Heart left ventricle (tissue), 16 donors: ENCODE measurements at regions not wholly inside any gene's neighbourhood (a gene's known extent, or its start where the extent isn't known, plus 50 kb on each side); places are given as distances from the start of the nearest gene placed in this dataset.
A peak's percentile ranks its signal among the peaks of the same experiment; 100 is the strongest.

Experiments
- ATAC-seq, 4 donors: fragments of 200-7000 bp; cut with Tn5 transposase; one replicate each; pipeline ENCODE4 v1.9.1; 2020 to 2022; ENCODE audit warnings: moderate library complexity in 4 of 4, mild to moderate bottlenecking in 3 of 4, moderate number of reproducible peaks in 1 of 4
- DNase-seq, 5 donors: peaks; one replicate each; pipeline ENCODE4 v3.0.0-alpha.2; 2020
- H3K27ac ChIP-seq, 12 donors: fragments of 200-600 bp; sonication (generic) in 4 of 12; one replicate each; pipeline versions ENCODE4 v1.5.0 to v1.8.0; 2016 to 2022; ENCODE audit warnings: mild to moderate bottlenecking in 2 of 12
- H3K27me3 ChIP-seq, 9 donors: fragments of 200-600 bp; sonication (generic) in 2 of 9; one replicate each; pipeline versions ENCODE4 v1.5.1 to v1.8.0; 2016 to 2022; ENCODE audit warnings: mild to moderate bottlenecking in 3 of 9
- H3K36me3 ChIP-seq, 9 donors: fragments of 200-600 bp; sonication (generic) in 2 of 9; one replicate each; pipeline versions ENCODE4 v1.5.0 to v1.8.0; 2018 to 2022; ENCODE audit warnings: mild to moderate bottlenecking in 2 of 9
- H3K4me1 ChIP-seq, 12 donors: fragments of 200-600 bp; sonication (generic) in 4 of 12; one replicate each; pipeline versions ENCODE4 v1.5.0 to v1.8.0; 2016 to 2022; ENCODE audit warnings: mild to moderate bottlenecking in 3 of 12
- H3K4me3 ChIP-seq, 12 donors: fragments of 200-600 bp; sonication (generic) in 4 of 12; one replicate each; pipeline versions ENCODE4 v1.5.0 to v1.8.0; 2017 to 2022; ENCODE audit warnings: mild to moderate bottlenecking in 9 of 12, moderate library complexity in 4 of 12
- H3K9me3 ChIP-seq, 12 donors: fragments of 200-600 bp; sonication (generic) in 4 of 12; one replicate each; pipeline versions ENCODE4 v1.5.0 to v1.8.0; 2016 to 2022; ENCODE audit warnings: mild to moderate bottlenecking in 1 of 12
- CTCF ChIP-seq, 12 donors: fragments of 200-600 bp; sonication (generic) in 4 of 12; IDR thresholded peaks; one replicate each; pipeline versions ENCODE4 v1.5.0 to v1.8.0; 2018 to 2022; ENCODE audit warnings: antibody characterized with exemption in 12 of 12, mild to moderate bottlenecking in 5 of 12
- POLR2A ChIP-seq, 2 donors: fragments of 450-650 bp; IDR thresholded peaks; one replicate each; pipeline ENCODE4 v1.6.1; 2017; ENCODE audit warnings: antibody characterized with exemption in 2 of 2, mild to moderate bottlenecking in 2 of 2, moderate library complexity in 2 of 2
- WGBS, 4 donors: extraction: QIAGEN DNeasy Blood & Tissue Kit in 2 of 4; methylation state at CpG; one replicate each; pipeline versions ENCODE4 v1.1.5 to v1.1.7; 2013 to 2018; 5-methylcytosine and 5-hydroxymethylcytosine counted together
- intact Hi-C, 10 donors: fragments of 100-400 bp; cut with DNase I; formaldehyde crosslinking; loops; one replicate each; pipeline versions ENCODE4 v1.11.1 to v1.14.2; 2022
- donor health status: ischemic (EF 13 %, LVEDD 7.1; RV severe dilation, severe dysfunction).
- donor health status: healthy with polysubstance abuse.
- donor health status: DM: no; HTN: yes; CAD: no.
- donor health status: DM: no; HTN: no; CAD: no.
- donor health status: ischemic (EF 25% LVEDD 6.9; RV normal size, moderate dysfunction).
- donor health status: ischemic (EF 25% LVEDD 5.7; RV mildly dilated, moderate dysfunction).
- donor health status: healthy.
- donor health status: DM: yes; HTN: yes; CAD: no.
- donor health status: ischemic (EF 35%, LVEDD 5.7; RV mildly dilated, moderate dysfunction).
- donor health status: nonischemic (EF 11% LVEDD 7.7; RV severe dilation, severe dysfunction).
- donor health status: DM: yes; HTN: yes; CAD: no.
- donor health status: PGD.
- donor health status: ischemic (EF 29% LVEDD 5.4; RV normal size, mild dysfunction).
- donor health status: nonischemic (EF 23%, LVEDD 6.1; RV moderate dilation, normal function).

GRCh38 chr10:10791869-10792268 is 225.8 kb upstream of the CELF2 start:
- no peak for DNase-seq
- Histone ChIP-seq H3K27ac (peak overlapping the region in 4 of 12 donors; percentile 16 to 73 (median 43)), H3K4me1 (peaks cover 0 to 43% (median 29%) of the 10 kb centered on the region in 12 donors), H3K4me3 (peak overlapping the region in 1 of 12 donors; percentile 25), H3K9me3 (no peaks in the 10 kb centered on the region), H3K36me3 (no peaks in the 10 kb centered on the region), H3K27me3 (no peaks in the 10 kb centered on the region)
- WGBS, 4 donors, result 58 to 70% (median 70%) methylated on average over 3 of the region's 3 CpGs
- TF ChIP-seq POLR2A (IDR thresholded peaks at IDR 0.05) (no peak), CTCF (IDR thresholded peaks at IDR 0.05) (no peak)
- ATAC-seq, result no peak
- intact Hi-C loops, result loop anchor here in 6 of 10 donors (5.0 to 10.0 kb wide), 7 partner anchors 83 to 483 kb away; partner anchors contain the start of gene CELF2 (in 1 of the 6)

GRCh38 chr10:10792681-10793080 is 225.0 kb upstream of the CELF2 start:
- Histone ChIP-seq H3K27me3 (no peaks in the 10 kb centered on the region), H3K4me1 (peaks cover 0 to 46% (median 34%) of the 10 kb centered on the region in 12 donors), H3K27ac (peak overlapping the region in 7 of 12 donors; percentile 4 to 73 (median 27)), H3K4me3 (peak overlapping the region in 1 of 12 donors; percentile 25), H3K9me3 (no peaks in the 10 kb centered on the region), H3K36me3 (no peaks in the 10 kb centered on the region)
- peak; percentile 27 to 78 (median 42) for ATAC-seq
- TF ChIP-seq POLR2A (IDR thresholded peaks at IDR 0.05) (no peak), CTCF (IDR thresholded peaks at IDR 0.05) (no peak)
- DNase-seq, result no peak
- intact Hi-C loops, result loop anchor here in 6 of 10 donors (5.0 to 10.0 kb wide), 7 partner anchors 82 to 482 kb away; partner anchors contain the start of gene CELF2 (in 1 of the 6)
- WGBS, 4 donors, result 8 to 24% (median 20%) methylated on average over 3 of the region's 3 CpGs

- no peak for ATAC-seq
- H3K4me3 ChIP-seq, result peak overlapping the region in 1 of 12 donors; percentile 35
- DNase-seq, result no peak
- no peaks in the 10 kb centered on the region for H3K9me3 ChIP-seq
- WGBS, 4 donors, result 80 to 94% (median 89%) methylated on average over 8 of the region's 8 CpGs
- intact Hi-C loops, result loop anchor here in 6 of 10 donors (5.0 to 10.0 kb wide), 7 partner anchors 81 to 481 kb away; partner anchors contain the start of gene CELF2 (in 1 of the 6)
- no peak overlapping the region for H3K27ac ChIP-seq
- no peaks in the 10 kb centered on the region for H3K27me3 ChIP-seq
- H3K4me1 ChIP-seq, result peaks cover 0 to 56% (median 30%) of the 10 kb centered on the region in 12 donors
- TF ChIP-seq POLR2A (IDR thresholded peaks at IDR 0.05), result no peak
- no peak for TF ChIP-seq CTCF (IDR thresholded peaks at IDR 0.05)
- H3K36me3 ChIP-seq, result no peaks in the 10 kb centered on the region
These were observed 223.6 kb upstream of the CELF2 start for GRCh38 chr10:10794046-10794445.

- no peak for DNase-seq
- ATAC-seq, result no peak
- WGBS, 4 donors, result 77 to 84% (median 81%) methylated on average over 5 of the region's 5 CpGs
- intact Hi-C loops, result loop anchor here in 8 of 10 donors (5.0 to 10.0 kb wide), 10 partner anchors 78 to 480 kb away; partner anchors contain the start of gene CELF2 (in 2 of the 8)
- Histone ChIP-seq H3K4me1 (peaks cover 0 to 63% (median 29%) of the 10 kb centered on the region in 12 donors), H3K9me3 (no peaks in the 10 kb centered on the region), H3K27me3 (no peaks in the 10 kb centered on the region), H3K4me3 (peak overlapping the region in 1 of 12 donors; percentile 35), H3K27ac (peak overlapping the region in 3 of 12 donors; percentile 32 to 89 (median 33)), H3K36me3 (no peaks in the 10 kb centered on the region)
- no peak for TF ChIP-seq POLR2A (IDR thresholded peaks at IDR 0.05)
- TF ChIP-seq CTCF (IDR thresholded peaks at IDR 0.05), result no peak
These were observed 222.9 kb upstream of the CELF2 start for GRCh38 chr10:10794791-10795191.
